ENCODE measurements at regions not wholly inside any gene's neighbourhood (a gene's known extent, or its start where the extent isn't known, plus 50 kb on each side); places are given as distances from the start of the nearest gene placed in this dataset.

- H3K9me2 ChIP-seq (replicated peaks; ENCODE audit: insufficient read depth, low read length): no peaks in the 10 kb centered on the region
- no peak overlapping the region for H3K27ac ChIP-seq (ENCODE audit: low read depth, low read length)
- no peak overlapping the region for H2AFZ ChIP-seq (ENCODE audit: low read depth, low read length, severe bottlenecking)
- TF ChIP-seq CTCF (IDR thresholded peaks at IDR 0.05; ENCODE audit: insufficient read depth, low read length, poor library complexity, severe bottlenecking) (no peak), EZH2phosphoT487 (conservative IDR thresholded peaks at IDR 0.05; ENCODE audit: low read length) (no peak)
- H3K36me3 ChIP-seq (ENCODE audit: low read length): no peaks in the 10 kb centered on the region
- no peaks in the 10 kb centered on the region for H3K27me3 ChIP-seq (ENCODE audit: low read length)
- no peaks in the 10 kb centered on the region for H3F3A ChIP-seq (ENCODE audit: insufficient read depth)
- no peak overlapping the region for H3K9ac ChIP-seq (ENCODE audit: low read length)
- H3K4me3 ChIP-seq (ENCODE audit: insufficient read depth, low read length, poor library complexity, severe bottlenecking): no peak overlapping the region
- no peaks in the 10 kb centered on the region for H3K79me2 ChIP-seq (ENCODE audit: insufficient read depth, low read length)
- H3K4me2 ChIP-seq (ENCODE audit: low read depth, low read length, poor library complexity, severe bottlenecking): no peak overlapping the region
- no peaks in the 10 kb centered on the region for H3K9me3 ChIP-seq (ENCODE audit: insufficient read depth, low read length)
- H4K20me1 ChIP-seq (ENCODE audit: low read depth, low read length): no peaks in the 10 kb centered on the region
Measured at GRCh38 chr5:158470764-158471534, 612.0 kb upstream of the CLINT1 start.

GRCh38 chr5:158468444-158468843, 609.5 kb upstream of the CLINT1 start:
- Histone ChIP-seq H3K36me3 (ENCODE audit: low read length) (no peaks in the 10 kb centered on the region), H3K79me2 (ENCODE audit: insufficient read depth, low read length) (no peaks in the 10 kb centered on the region), H3K4me3 (ENCODE audit: insufficient read depth, low read length, poor library complexity, severe bottlenecking) (no peak overlapping the region), H3F3A (ENCODE audit: insufficient read depth) (no peaks in the 10 kb centered on the region), H2AFZ (ENCODE audit: low read depth, low read length, severe bottlenecking) (no peak overlapping the region), H3K9me2 (replicated peaks; ENCODE audit: insufficient read depth, low read length) (no peaks in the 10 kb centered on the region), H3K27ac (ENCODE audit: low read depth, low read length) (no peak overlapping the region), H3K4me2 (ENCODE audit: low read depth, low read length, poor library complexity, severe bottlenecking) (no peak overlapping the region), H3K27me3 (ENCODE audit: low read length) (no peaks in the 10 kb centered on the region), H4K20me1 (ENCODE audit: low read depth, low read length) (no peaks in the 10 kb centered on the region), H3K9me3 (ENCODE audit: insufficient read depth, low read length) (no peaks in the 10 kb centered on the region), H3K9ac (ENCODE audit: low read length) (no peak overlapping the region)
- TF ChIP-seq EZH2phosphoT487 (conservative IDR thresholded peaks at IDR 0.05; ENCODE audit: low read length): no peak
- no peak for TF ChIP-seq CTCF (IDR thresholded peaks at IDR 0.05; ENCODE audit: insufficient read depth, low read length, poor library complexity, severe bottlenecking)

- Histone ChIP-seq H3K9me2 (replicated peaks; ENCODE audit: insufficient read depth, low read length) (no peaks in the 10 kb centered on the region), H3K36me3 (ENCODE audit: low read length) (no peaks in the 10 kb centered on the region), H3F3A (ENCODE audit: insufficient read depth) (no peaks in the 10 kb centered on the region), H3K4me3 (ENCODE audit: insufficient read depth, low read length, poor library complexity, severe bottlenecking) (no peak overlapping the region), H2AFZ (ENCODE audit: low read depth, low read length, severe bottlenecking) (no peak overlapping the region), H3K27ac (ENCODE audit: low read depth, low read length) (no peak overlapping the region), H3K79me2 (ENCODE audit: insufficient read depth, low read length) (no peaks in the 10 kb centered on the region), H3K27me3 (ENCODE audit: low read length) (no peaks in the 10 kb centered on the region), H3K9me3 (ENCODE audit: insufficient read depth, low read length) (no peaks in the 10 kb centered on the region), H3K9ac (ENCODE audit: low read length) (no peak overlapping the region), H3K4me2 (ENCODE audit: low read depth, low read length, poor library complexity, severe bottlenecking) (no peak overlapping the region), H4K20me1 (ENCODE audit: low read depth, low read length) (no peaks in the 10 kb centered on the region)
- TF ChIP-seq EZH2phosphoT487 (conservative IDR thresholded peaks at IDR 0.05; ENCODE audit: low read length) (no peak), CTCF (IDR thresholded peaks at IDR 0.05; ENCODE audit: insufficient read depth, low read length, poor library complexity, severe bottlenecking) (no peak)
Measured at GRCh38 chr5:158466191-158466590, 607.2 kb upstream of the CLINT1 start.

All from SU-DHL-6 (cell line).